Prostate gland (tissue), 2 donors: ENCODE measurements at regions not wholly inside any gene's neighbourhood (a gene's known extent, or its start where the extent isn't known, plus 50 kb on each side); places are given as distances from the start of the nearest gene placed in this dataset.

Experiments used
- DNase-seq: peaks from one replicate; pipeline ENCODE4 v3.0.0-alpha.2; 2019; ENCODE audit warnings: low spot score
- H3K27ac ChIP-seq, 2 donors: fragments of 200-600 bp; sonication (generic); 2 replicates each; pipeline ENCODE4 v1.5.1; 2017 to 2019
- H3K27me3 ChIP-seq: fragments of 200-600 bp; sonication (generic); replicated peaks from 2 replicates; pipeline ENCODE4 v1.5.1; 2019; ENCODE audit not compliant: insufficient read depth
- H3K36me3 ChIP-seq, 2 donors: fragments of 200-600 bp; sonication (generic); 1 replicate in 1 of 2; 2 replicates in 1 of 2; pipeline versions ENCODE4 v1.5.1 to v1.8.1; 2017 to 2019
- H3K4me1 ChIP-seq: fragments of 200-600 bp; sonication (generic); replicated peaks from 2 replicates; pipeline ENCODE4 v1.5.1; 2019
- H3K4me3 ChIP-seq, 2 donors: fragments of 200-600 bp; sonication (generic); 2 replicates each; pipeline ENCODE4 v1.5.1; 2017 to 2019
- H3K9me3 ChIP-seq: fragments of 200-600 bp; sonication (generic); 2 replicates; pipeline ENCODE4 v1.5.1; 2017
- CTCF ChIP-seq, 4 experiments: fragments of 200-600 bp in 2 of 4; fragments of 450-650 bp in 2 of 4; sonication (generic) in 2 of 4; IDR thresholded peaks; 1 replicate in 3 of 4; 2 replicates in 1 of 4; pipeline ENCODE4 v1.5.1; 2016 to 2019; ENCODE audit warnings: antibody characterized with exemption in 4 of 4, mild to moderate bottlenecking in 2 of 4, moderate library complexity in 2 of 4
- POLR2A ChIP-seq: fragments of 450-650 bp; IDR thresholded peaks from one replicate; pipeline ENCODE4 v1.6.1; 2016; ENCODE audit warnings: antibody characterized with exemption, mild to moderate bottlenecking
- POLR2AphosphoS5 ChIP-seq: sonication (generic); formaldehyde crosslinking; IDR thresholded peaks from one replicate; pipeline ENCODE4 v1.6.1; 2017; ENCODE audit warnings: antibody characterized with exemption
- WGBS: methylation state at CpG from one replicate; pipeline ENCODE4 v1.1.5; 2018; 5-methylcytosine and 5-hydroxymethylcytosine counted together
- intact Hi-C: fragments of 100-400 bp; cut with DNase I; formaldehyde crosslinking; loops from one replicate; pipeline ENCODE4 v1.14.2; 2022
- microRNA counts, 2 donors: library from miRNA; unstranded; fragments of <30 nt; microRNA quantifications; one replicate each; lab custom pipeline; 2016 to 2017
- microRNA-seq: library from miRNA; unstranded; fragments of <30 nt; microRNA quantifications from one replicate; pipeline ENCODE4, GENCODE V29; 2016
- small RNA-seq, 2 donors: library from RNA; depleted of rRNA; stranded (forward); fragments of <200 nt; gene quantifications; one replicate each; pipeline ENCODE3, GENCODE V24; 2016

GRCh38 chrX:150310881-150311280, 52.2 kb upstream of the MAMLD1 start:
- Histone ChIP-seq H3K4me3 (no peak overlapping the region), H3K27ac (no peak overlapping the region), H3K4me1 (no peaks in the 10 kb centered on the region), H3K36me3 (no peaks in the 10 kb centered on the region), H3K9me3 (no peaks in the 10 kb centered on the region), H3K27me3 (no peaks in the 10 kb centered on the region)
- no peak for TF ChIP-seq POLR2AphosphoS5
- TF ChIP-seq CTCF (IDR thresholded peaks at IDR 0.05), result no peak
- no peak for TF ChIP-seq POLR2A
- DNase-seq, result no peak
- 90% methylated on average over 1 of the region's 1 CpG for WGBS
- intact Hi-C loops, result no loop called here

- TF ChIP-seq CTCF (IDR thresholded peaks at IDR 0.05) (no peak), POLR2AphosphoS5 (no peak), POLR2A (no peak)
- intact Hi-C loops, result no loop called here
- no peaks in the 10 kb centered on the region for H3K9me3 ChIP-seq
- WGBS, result 80% methylated on average over 1 of the region's 3 CpGs
- no peak overlapping the region for H3K27ac ChIP-seq
- H3K4me3 ChIP-seq, result no peak overlapping the region
- no peaks in the 10 kb centered on the region for H3K4me1 ChIP-seq
- no peaks in the 10 kb centered on the region for H3K36me3 ChIP-seq
- no peaks in the 10 kb centered on the region for H3K27me3 ChIP-seq
- no peak for DNase-seq
Measured at GRCh38 chrX:150312931-150313330, 50.2 kb upstream of the MAMLD1 start.

MicroRNAs encoded in the stretch of these regions (microRNA counts, 767-probe panel; counts per million panel counts)
- 0 to 431 counts per million in 2 donors for microRNA hsa-miR-2114-5p (lab: Ali Mortazavi, UCI)

Small RNA genes in the stretch of these regions (microRNA-seq; reads per million reads assigned to microRNA genes)
- gene MIR2114, result 0.75 reads per million

Small RNA genes in the stretch of these regions (small RNA-seq; reads per million reads assigned to genes)
- 0 reads per million in 2 donors for gene MIR2114
